ENCODE measurements at regions not wholly inside any gene's neighbourhood (a gene's known extent, or its start where the extent isn't known, plus 50 kb on each side); places are given as distances from the start of the nearest gene placed in this dataset.

GRCh38 chr12:90099288-90099687 is 390.6 kb upstream of the ATP2B1 start:
- Histone ChIP-seq H3K27me3 (ENCODE audit: insufficient read depth, low read length) (no peaks in the 10 kb centered on the region), H3K9me3 (ENCODE audit: low read depth, low read length) (no peaks in the 10 kb centered on the region), H3K4me3 (ENCODE audit: low read length) (no peak overlapping the region), H3K4me1 (ENCODE audit: insufficient read depth, low read length) (no peaks in the 10 kb centered on the region)

DNA sequence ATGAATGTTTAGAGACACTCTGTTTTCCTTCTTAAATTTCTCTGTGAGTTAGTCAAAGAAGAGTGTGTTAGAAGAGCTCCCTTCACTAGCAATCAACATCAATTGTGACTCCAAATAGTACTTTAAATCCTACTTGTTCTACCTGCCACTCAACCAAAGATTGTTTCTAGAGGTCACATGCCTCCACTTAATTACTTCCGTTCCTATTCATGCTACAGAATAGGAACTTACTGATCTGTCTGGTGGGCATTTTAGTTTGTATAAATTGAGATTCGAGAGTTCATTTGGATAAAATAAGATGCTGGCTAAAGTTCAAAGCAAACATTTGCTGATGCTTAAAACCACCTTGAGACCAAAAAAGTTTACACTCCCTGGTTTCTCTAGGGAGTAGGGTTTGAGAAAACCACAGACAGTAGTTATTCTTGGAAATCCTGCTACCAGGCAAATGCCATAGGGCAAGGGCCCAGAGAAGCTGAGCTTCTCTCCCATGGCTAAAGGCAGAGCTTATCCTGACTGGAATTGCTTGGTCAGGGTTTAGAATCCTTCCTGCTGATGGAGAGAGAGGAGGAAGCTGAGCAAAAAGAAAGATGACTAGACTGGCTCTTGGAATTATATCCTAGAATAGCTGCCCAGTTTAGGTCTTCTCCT is 389.6 kb upstream of the ATP2B1 start:
- Histone ChIP-seq H3K9me3 (ENCODE audit: low read depth, low read length) (no peaks in the 10 kb centered on the region), H3K4me1 (ENCODE audit: insufficient read depth, low read length) (no peaks in the 10 kb centered on the region), H3K4me3 (ENCODE audit: low read length) (no peak overlapping the region), H3K27me3 (ENCODE audit: insufficient read depth, low read length) (no peaks in the 10 kb centered on the region)

DNA sequence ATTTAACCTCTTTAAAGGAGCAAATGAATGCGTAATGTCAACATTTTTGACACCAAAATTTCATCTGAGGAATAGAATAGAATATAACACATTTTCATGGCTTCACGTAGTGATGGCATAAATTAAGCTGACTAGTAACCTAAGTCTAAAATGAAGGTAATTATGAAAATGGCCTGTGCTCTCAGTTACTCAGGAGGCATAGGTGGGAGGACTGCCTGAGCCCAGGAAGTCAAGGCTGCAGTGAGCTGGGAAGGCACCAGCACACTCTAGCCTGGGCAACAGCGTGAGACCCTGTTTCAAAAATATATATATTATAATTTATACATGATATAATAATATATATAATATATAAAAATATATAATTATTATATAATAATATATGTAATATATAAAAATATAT is 383.2 kb upstream of the ATP2B1 start:
- H3K4me1 ChIP-seq (ENCODE audit: insufficient read depth, low read length): peaks cover 8% of the 10 kb centered on the region
- no peaks in the 10 kb centered on the region for H3K9me3 ChIP-seq (ENCODE audit: low read depth, low read length)
- no peaks in the 10 kb centered on the region for H3K27me3 ChIP-seq (ENCODE audit: insufficient read depth, low read length)
- H3K4me3 ChIP-seq (ENCODE audit: low read length): no peak overlapping the region

- Histone ChIP-seq H3K9me3 (ENCODE audit: low read depth, low read length) (no peaks in the 10 kb centered on the region), H3K4me3 (ENCODE audit: low read length) (no peak overlapping the region), H3K4me1 (ENCODE audit: insufficient read depth, low read length) (peaks cover 8% of the 10 kb centered on the region), H3K27me3 (ENCODE audit: insufficient read depth, low read length) (no peaks in the 10 kb centered on the region)
These were observed 382.5 kb upstream of the ATP2B1 start for GRCh38 chr12:90090929-90091651.

DNA sequence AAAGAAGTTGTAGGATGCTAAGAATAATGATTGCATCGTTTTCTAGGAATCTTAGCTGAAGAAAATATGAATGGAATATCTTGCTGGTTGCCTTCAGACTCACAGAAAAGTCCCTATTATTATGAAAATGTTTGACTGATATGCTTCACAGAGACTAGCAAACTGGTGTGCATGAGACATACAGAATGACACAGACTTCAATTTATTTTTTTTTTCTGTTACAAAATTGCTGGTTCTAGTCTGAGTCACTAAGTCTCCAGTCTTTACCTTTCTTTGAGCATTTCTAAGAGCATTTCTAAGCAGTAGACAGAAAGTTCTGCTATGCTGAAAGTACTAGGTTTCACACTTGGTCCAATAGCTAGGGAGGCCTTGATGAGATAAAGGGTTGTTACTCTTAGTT is 377.6 kb upstream of the ATP2B1 start:
- H3K27me3 ChIP-seq (ENCODE audit: insufficient read depth, low read length): no peaks in the 10 kb centered on the region
- no peak overlapping the region for H3K4me3 ChIP-seq (ENCODE audit: low read length)
- H3K4me1 ChIP-seq (ENCODE audit: insufficient read depth, low read length): peaks cover 6% of the 10 kb centered on the region
- H3K9me3 ChIP-seq (ENCODE audit: low read depth, low read length): no peaks in the 10 kb centered on the region

DNA sequence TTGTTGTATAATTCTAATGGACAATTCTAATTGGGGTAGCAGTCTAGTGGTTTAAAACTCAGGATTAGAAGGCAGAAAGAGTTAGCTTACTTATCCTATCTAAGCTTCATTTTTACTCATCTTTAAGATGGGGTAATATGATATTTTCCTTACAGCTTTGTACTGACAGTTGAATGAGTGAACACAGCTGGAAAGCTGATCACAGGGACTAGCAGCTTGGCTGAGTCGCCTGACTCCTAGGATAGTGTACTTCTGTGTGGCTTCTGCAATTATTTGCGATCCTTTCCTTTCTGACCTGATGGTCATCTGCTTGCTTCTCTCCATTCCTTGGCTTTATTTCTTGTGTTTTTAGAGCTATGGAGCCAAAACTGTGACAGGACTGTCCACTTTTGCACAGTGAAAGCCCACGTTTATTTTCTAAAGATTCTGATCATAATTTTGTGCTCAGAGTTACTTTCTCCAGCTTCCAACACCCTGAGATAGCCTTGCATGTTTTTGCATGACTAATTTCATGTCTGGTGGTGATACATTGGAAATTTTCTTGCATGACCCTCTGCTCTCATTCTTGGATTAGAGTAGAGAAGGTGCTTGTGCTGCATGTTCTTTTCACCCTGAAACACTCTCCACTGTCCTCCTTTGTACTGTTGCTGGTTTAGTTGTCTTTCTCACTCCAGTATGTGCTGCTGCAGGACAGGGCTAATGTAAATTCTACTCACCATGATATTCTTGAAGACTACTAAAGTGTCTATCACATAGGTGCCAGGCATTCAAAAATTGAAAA is 377.0 kb upstream of the ATP2B1 start:
- H3K27me3 ChIP-seq (ENCODE audit: insufficient read depth, low read length): no peaks in the 10 kb centered on the region
- H3K4me3 ChIP-seq (ENCODE audit: low read length): no peak overlapping the region
- no peaks in the 10 kb centered on the region for H3K4me1 ChIP-seq (ENCODE audit: insufficient read depth, low read length)
- H3K9me3 ChIP-seq (ENCODE audit: low read depth, low read length): no peaks in the 10 kb centered on the region

DNA sequence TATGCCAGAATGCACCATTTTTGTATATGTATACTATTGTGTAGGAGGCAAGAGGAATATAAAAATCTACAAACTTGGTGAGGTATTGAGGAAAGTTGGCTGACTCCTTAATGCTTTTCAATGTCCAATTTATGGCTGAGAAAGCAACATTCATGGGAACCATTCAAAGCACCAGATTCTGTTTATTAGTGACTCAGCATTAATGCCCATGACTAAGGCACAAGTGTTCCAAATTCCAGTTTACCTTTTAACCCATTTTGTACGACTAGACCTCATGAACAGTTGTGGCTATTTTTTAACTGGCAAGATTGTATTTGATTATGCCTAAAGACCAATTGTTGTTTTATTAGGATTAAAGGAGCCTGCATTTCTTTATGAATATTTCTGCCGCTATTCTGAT is 375.4 kb upstream of the ATP2B1 start:
- Histone ChIP-seq H3K4me3 (ENCODE audit: low read length) (no peak overlapping the region), H3K27me3 (ENCODE audit: insufficient read depth, low read length) (no peaks in the 10 kb centered on the region), H3K4me1 (ENCODE audit: insufficient read depth, low read length) (no peaks in the 10 kb centered on the region), H3K9me3 (ENCODE audit: low read depth, low read length) (no peaks in the 10 kb centered on the region)

DNA sequence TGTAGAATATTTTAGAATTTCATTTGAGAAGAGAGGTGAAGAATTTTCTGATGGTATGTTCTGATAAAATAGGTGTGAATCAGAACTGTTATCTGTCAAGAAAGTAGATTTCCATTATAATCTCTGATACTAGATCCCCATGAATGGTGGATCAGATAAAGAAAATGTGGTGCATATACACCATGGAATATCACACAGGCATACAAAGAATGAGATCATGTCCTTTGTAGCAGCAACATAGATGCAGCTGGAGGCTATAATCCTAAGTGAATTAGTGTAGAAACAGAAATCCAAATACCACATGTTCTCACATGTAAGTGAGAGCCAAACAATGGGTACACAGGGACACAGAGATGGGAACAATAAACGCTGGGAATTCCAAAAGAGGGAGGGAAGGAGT is 372.0 kb upstream of the ATP2B1 start:
- no peaks in the 10 kb centered on the region for H3K4me1 ChIP-seq (ENCODE audit: insufficient read depth, low read length)
- no peak overlapping the region for H3K4me3 ChIP-seq (ENCODE audit: low read length)
- no peaks in the 10 kb centered on the region for H3K27me3 ChIP-seq (ENCODE audit: insufficient read depth, low read length)
- H3K9me3 ChIP-seq (ENCODE audit: low read depth, low read length): no peaks in the 10 kb centered on the region

GRCh38 chr12:90079529-90080210 is 371.0 kb upstream of the ATP2B1 start:
- Histone ChIP-seq H3K9me3 (ENCODE audit: low read depth, low read length) (no peaks in the 10 kb centered on the region), H3K4me3 (ENCODE audit: low read length) (no peak overlapping the region), H3K27me3 (ENCODE audit: insufficient read depth, low read length) (no peaks in the 10 kb centered on the region), H3K4me1 (ENCODE audit: insufficient read depth, low read length) (no peaks in the 10 kb centered on the region)

GRCh38 chr12:90078344-90078743 is 369.7 kb upstream of the ATP2B1 start:
- no peaks in the 10 kb centered on the region for H3K4me1 ChIP-seq (ENCODE audit: insufficient read depth, low read length)
- H3K27me3 ChIP-seq (ENCODE audit: insufficient read depth, low read length): no peaks in the 10 kb centered on the region
- no peak overlapping the region for H3K4me3 ChIP-seq (ENCODE audit: low read length)
- H3K9me3 ChIP-seq (ENCODE audit: low read depth, low read length): no peaks in the 10 kb centered on the region

DNA sequence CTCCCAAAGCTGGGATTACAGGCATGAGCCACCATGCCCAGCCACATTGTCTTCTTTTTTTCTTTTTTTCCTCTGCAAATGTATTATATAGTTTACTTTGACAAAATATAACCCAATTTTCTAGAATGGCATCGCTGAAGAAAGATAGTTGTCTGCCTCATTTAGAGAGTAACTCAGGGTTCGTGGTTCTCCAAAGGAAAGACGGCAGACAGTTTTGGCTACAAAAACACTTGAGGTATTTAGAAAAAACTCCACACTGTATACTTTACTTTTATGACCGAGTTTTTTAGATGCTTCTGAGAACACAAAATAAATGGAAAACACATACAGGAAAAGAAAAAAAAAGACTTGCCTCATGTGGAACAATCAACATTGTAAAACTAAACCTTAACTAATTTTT is 369.1 kb upstream of the ATP2B1 start:
- Histone ChIP-seq H3K4me3 (ENCODE audit: low read length) (no peak overlapping the region), H3K27me3 (ENCODE audit: insufficient read depth, low read length) (no peaks in the 10 kb centered on the region), H3K9me3 (ENCODE audit: low read depth, low read length) (no peaks in the 10 kb centered on the region), H3K4me1 (ENCODE audit: insufficient read depth, low read length) (no peaks in the 10 kb centered on the region)

- Histone ChIP-seq H3K27me3 (ENCODE audit: insufficient read depth, low read length) (no peaks in the 10 kb centered on the region), H3K4me3 (ENCODE audit: low read length) (no peak overlapping the region), H3K9me3 (ENCODE audit: low read depth, low read length) (no peaks in the 10 kb centered on the region)
These were observed 368.2 kb upstream of the ATP2B1 start for GRCh38 chr12:90076851-90077319.

DNA sequence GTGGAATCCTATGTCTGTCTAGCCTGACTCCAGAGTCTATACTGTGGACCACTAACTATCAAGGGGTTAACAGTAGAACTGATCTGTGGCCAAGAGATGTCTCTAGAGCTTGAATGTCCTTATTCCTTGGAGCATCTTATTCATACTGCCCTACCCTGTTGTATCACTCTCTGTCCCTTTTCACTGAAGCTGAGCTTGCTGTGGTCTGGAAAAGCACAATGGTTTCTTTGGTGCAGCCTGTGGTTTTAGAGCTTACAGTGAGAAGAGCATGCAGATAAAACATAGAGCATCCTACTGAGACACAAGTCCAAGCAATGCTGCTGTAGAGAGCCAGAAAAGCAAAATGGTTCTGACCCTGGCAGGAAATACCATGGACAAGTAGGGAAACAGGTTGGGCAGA is 367.0 kb upstream of the ATP2B1 start:
- H3K27me3 ChIP-seq (ENCODE audit: insufficient read depth, low read length): no peaks in the 10 kb centered on the region
- H3K4me1 ChIP-seq (ENCODE audit: insufficient read depth, low read length): no peaks in the 10 kb centered on the region
- no peak overlapping the region for H3K4me3 ChIP-seq (ENCODE audit: low read length)
- no peaks in the 10 kb centered on the region for H3K9me3 ChIP-seq (ENCODE audit: low read depth, low read length)

More at GRCh38 chr12:90076851-90077319, 368.2 kb upstream of the ATP2B1 start:
- H3K4me1 ChIP-seq (ENCODE audit: insufficient read depth, low read length): no peaks in the 10 kb centered on the region

DNA sequence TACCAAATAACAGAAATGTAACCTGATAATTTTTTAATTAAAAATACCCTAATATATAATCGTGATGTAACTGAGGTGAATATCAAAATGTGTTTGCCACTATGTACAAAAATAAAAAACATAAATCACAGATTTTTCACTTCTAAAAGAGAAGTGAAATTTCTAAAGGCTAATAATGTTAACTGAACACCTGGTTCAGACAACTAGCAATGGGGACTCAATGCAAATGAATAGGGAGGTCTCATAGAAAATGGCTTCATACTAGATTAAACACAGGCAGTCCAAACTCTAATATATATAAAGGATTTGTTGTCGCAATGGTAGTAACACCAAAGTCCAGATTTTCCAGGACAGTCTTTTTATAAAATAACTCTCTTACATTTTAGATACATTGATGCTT is 365.4 kb upstream of the ATP2B1 start:
- no peaks in the 10 kb centered on the region for H3K27me3 ChIP-seq (ENCODE audit: insufficient read depth, low read length)
- no peaks in the 10 kb centered on the region for H3K9me3 ChIP-seq (ENCODE audit: low read depth, low read length)
- H3K4me1 ChIP-seq (ENCODE audit: insufficient read depth, low read length): no peaks in the 10 kb centered on the region
- H3K4me3 ChIP-seq (ENCODE audit: low read length): no peak overlapping the region

DNA sequence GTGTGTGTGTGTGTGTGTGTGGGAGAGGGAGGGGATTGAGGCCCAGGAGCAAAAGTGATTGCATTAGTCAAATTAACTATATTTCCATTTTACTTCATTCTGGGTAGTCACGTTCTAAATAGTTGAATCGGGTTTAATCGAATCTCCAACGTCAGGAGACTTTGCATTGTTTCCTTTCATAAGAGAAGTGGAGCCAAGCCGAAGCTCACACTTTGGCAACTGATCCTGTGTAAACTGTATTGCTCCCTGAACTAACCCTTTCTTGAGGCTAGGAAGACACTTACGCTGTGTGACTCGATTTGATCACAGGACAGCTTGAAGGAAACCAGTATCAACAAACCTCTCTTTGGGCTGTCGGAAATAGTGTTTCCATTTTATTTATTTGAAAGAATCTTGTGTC is 363.4 kb upstream of the ATP2B1 start:
- Histone ChIP-seq H3K27me3 (ENCODE audit: insufficient read depth, low read length) (no peaks in the 10 kb centered on the region), H3K9me3 (ENCODE audit: low read depth, low read length) (no peaks in the 10 kb centered on the region), H3K4me1 (ENCODE audit: insufficient read depth, low read length) (no peaks in the 10 kb centered on the region), H3K4me3 (ENCODE audit: low read length) (no peak overlapping the region)

Data from mononuclear cell (primary cell).